HEK293T (cell line): ENCODE measurements at regions not wholly inside any gene's neighbourhood (a gene's known extent, or its start where the extent isn't known, plus 50 kb on each side); places are given as distances from the start of the nearest gene placed in this dataset.

Source experiments
- CTCF ChIA-PET: fragments of 350-600 bp; formaldehyde crosslinking; extraction: SDS; loops from one replicate; lab custom pipeline; 2021; ENCODE audit warnings: antibody characterized with exemption, inconsistent platforms; lab: Yijun Ruan, JAX
- POLR2A ChIA-PET: fragments of 350-600 bp; formaldehyde crosslinking; extraction: SDS; loops from one replicate; lab custom pipeline; 2020; ENCODE audit warnings: antibody characterized with exemption, inconsistent platforms; lab: Yijun Ruan, JAX
- DNase-seq: peaks from one replicate; pipeline ENCODE4 v3.0.0; 2012; ENCODE audit warnings: mixed read lengths; ENCODE audit errors: extremely low spot score
- ARNT ChIP-seq: fragments of 450-650 bp; IDR thresholded peaks from 2 replicates; pipeline ENCODE4 v1.6.1; 2017; ENCODE audit warnings: mild to moderate bottlenecking
- BHLHE40 ChIP-seq: fragments of 450-650 bp; IDR thresholded peaks from 2 replicates; pipeline ENCODE4 v1.6.1; 2016; ENCODE audit warnings: mild to moderate bottlenecking, moderate library complexity, borderline replicate concordance
- CTBP1 ChIP-seq: fragments of 450-650 bp; IDR thresholded peaks from 2 replicates; pipeline ENCODE4 v1.6.1; 2016; ENCODE audit warnings: borderline replicate concordance
- ELF4 ChIP-seq: fragments of 450-650 bp; IDR thresholded peaks from 2 replicates; pipeline ENCODE4 v1.6.1; 2017; ENCODE audit warnings: antibody characterized with exemption
- FOXA1 ChIP-seq: fragments of 450-650 bp; IDR thresholded peaks from 2 replicates; pipeline ENCODE4 v1.6.1; 2016; ENCODE audit warnings: mild to moderate bottlenecking
- FOXK2 ChIP-seq: fragments of 450-650 bp; IDR thresholded peaks from 2 replicates; pipeline ENCODE4 v1.6.1; 2016; ENCODE audit warnings: mild to moderate bottlenecking
- FOXM1 ChIP-seq: fragments of 450-650 bp; IDR thresholded peaks from 2 replicates; pipeline ENCODE4 v1.6.1; 2017; ENCODE audit warnings: mild to moderate bottlenecking, borderline replicate concordance
- HDGF ChIP-seq: fragments of 450-650 bp; IDR thresholded peaks from 2 replicates; pipeline ENCODE4 v1.6.1; 2017; ENCODE audit warnings: antibody characterized with exemption, borderline replicate concordance
- L3MBTL2 ChIP-seq: fragments of 450-650 bp; conservative IDR thresholded peaks from 2 replicates; pipeline ENCODE4 v1.6.1; 2016; ENCODE audit warnings: mild to moderate bottlenecking
- LEF1 ChIP-seq: fragments of 450-650 bp; IDR thresholded peaks from 2 replicates; pipeline ENCODE4 v1.6.1; 2017; ENCODE audit warnings: mild to moderate bottlenecking, borderline replicate concordance
- NFRKB ChIP-seq: fragments of 450-650 bp; IDR thresholded peaks from 2 replicates; pipeline ENCODE4 v1.6.1; 2016; ENCODE audit warnings: mild to moderate bottlenecking, moderate library complexity
- SP1 ChIP-seq: fragments of 450-650 bp; IDR thresholded peaks from 2 replicates; pipeline ENCODE4 v1.6.1; 2017
- SUZ12 ChIP-seq: fragments of 450-650 bp; IDR thresholded peaks from 2 replicates; pipeline ENCODE4 v1.6.1; 2016; ENCODE audit warnings: mild to moderate bottlenecking
- TARDBP ChIP-seq: fragments of 450-650 bp; IDR thresholded peaks from 2 replicates; pipeline ENCODE4 v1.6.1; 2016
- ZNF384 ChIP-seq: fragments of 450-650 bp; IDR thresholded peaks from 2 replicates; pipeline ENCODE4 v1.6.1; 2016
- TF ChIP-seq, protein P1 (sequence below): fragments of 450-650 bp; IDR thresholded peaks from 2 replicates; pipeline ENCODE4 v1.6.1; 2016

DNA sequence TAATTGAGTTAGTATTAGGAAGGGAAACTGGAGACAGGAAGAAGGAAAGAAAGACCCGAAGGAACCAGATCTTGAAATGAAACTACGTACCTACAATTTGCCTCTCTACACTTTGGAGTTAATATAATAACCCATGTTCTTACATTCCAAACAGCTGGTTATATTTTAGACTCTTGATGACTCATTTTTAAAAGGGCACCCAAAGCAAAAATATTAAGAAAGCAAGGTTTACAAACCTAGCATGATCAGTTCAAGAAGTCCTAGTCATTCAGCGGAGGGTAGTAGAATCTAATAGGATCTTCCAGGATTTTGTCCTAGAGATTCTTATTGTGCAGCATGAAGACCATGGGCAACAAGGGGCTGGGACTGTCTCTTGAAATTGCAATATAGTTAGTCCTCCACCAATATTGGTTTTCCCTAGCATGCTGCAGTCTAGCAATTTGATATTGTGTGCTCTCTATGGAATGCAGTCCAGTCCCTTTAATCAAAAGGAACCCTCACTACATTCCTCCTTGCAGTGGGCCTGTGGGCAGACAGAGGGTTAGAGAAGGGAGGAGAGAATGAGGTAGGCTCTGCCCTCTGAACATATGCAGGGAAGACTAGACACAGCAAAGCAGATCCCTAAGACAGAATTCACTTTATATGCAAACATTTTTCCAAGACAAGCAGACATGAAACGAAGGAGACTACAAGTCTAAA is 230.3 kb downstream of the INHBA start:
- POLR2A ChIA-PET: no interaction called here
- CTCF ChIA-PET: no interaction called here
- DNase-seq: no peak
- TF ChIP-seq, protein P1, sequence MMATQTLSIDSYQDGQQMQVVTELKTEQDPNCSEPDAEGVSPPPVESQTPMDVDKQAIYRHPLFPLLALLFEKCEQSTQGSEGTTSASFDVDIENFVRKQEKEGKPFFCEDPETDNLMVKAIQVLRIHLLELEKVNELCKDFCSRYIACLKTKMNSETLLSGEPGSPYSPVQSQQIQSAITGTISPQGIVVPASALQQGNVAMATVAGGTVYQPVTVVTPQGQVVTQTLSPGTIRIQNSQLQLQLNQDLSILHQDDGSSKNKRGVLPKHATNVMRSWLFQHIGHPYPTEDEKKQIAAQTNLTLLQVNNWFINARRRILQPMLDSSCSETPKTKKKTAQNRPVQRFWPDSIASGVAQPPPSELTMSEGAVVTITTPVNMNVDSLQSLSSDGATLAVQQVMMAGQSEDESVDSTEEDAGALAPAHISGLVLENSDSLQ: no peak
- TF ChIP-seq ELF4: no peak
- TF ChIP-seq FOXM1: no peak
- TF ChIP-seq ZNF384: no peak
- TF ChIP-seq HDGF: no peak
- TF ChIP-seq TARDBP: no peak
- TF ChIP-seq SUZ12: no peak
- no peak for TF ChIP-seq ARNT

- ChIA-PET CTCF (no interaction called here), POLR2A (no interaction called here)
- TF ChIP-seq ZNF384 (no peak), L3MBTL2 (no peak), HDGF (no peak), FOXA1 (no peak), FOXM1 (no peak), ARNT (no peak), NFRKB (no peak)
- DNase-seq: no peak
These were observed 232.8 kb downstream of the INHBA start for GRCh38 chr7:41470081-41470480.

- TF ChIP-seq HDGF: no peak
- ChIA-PET CTCF (no interaction called here), POLR2A (no interaction called here)
These were observed 235.3 kb downstream of the INHBA start for GRCh38 chr7:41467596-41467995.

DNA sequence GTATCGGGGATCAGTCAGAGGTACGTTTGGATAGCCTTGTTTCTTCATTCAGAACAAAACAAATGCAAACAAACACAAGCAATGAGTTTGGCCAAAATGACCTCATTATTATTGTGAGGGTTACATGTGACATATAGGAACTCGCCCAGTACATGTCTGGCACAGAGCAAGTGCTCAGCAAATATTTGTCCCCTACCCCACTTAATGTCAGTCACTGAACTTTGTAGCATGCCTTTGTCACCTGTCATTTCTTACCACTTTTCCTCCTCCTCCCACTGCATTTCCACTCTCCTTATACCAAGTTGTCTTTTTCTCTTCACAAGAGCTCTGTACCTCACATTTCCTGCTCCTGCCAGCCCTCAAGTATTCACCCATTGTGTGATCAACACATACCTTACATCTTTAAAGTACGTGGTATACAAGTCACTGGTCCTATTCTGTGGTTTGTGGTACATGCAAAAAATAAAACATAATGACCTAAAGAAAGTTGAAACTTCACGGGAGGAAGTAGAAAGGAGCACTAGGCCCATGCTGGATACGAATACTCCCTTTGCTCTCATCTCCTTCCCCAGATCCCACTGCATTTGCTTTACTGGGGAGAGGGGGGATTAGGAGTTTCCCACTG is 236.0 kb downstream of the INHBA start:
- ChIA-PET CTCF (no interaction called here), POLR2A (no interaction called here)
- DNase-seq: no peak
- no peak for TF ChIP-seq LEF1
- TF ChIP-seq ARNT: no peak
- no peak for TF ChIP-seq FOXM1
- TF ChIP-seq FOXK2: no peak
- TF ChIP-seq NFRKB: no peak
- TF ChIP-seq SP1: no peak
- no peak for TF ChIP-seq HDGF
- TF ChIP-seq TARDBP: no peak
- no peak for TF ChIP-seq CTBP1
- no peak for TF ChIP-seq BHLHE40
- TF ChIP-seq ELF4: no peak
- TF ChIP-seq, protein P1: no peak
- TF ChIP-seq SUZ12: no peak
- no peak for TF ChIP-seq L3MBTL2
- no peak for TF ChIP-seq FOXA1

More at GRCh38 chr7:41467596-41467995, 235.3 kb downstream of the INHBA start:
- DNase-seq: no peak

GRCh38 chr7:41465571-41465970 is 237.3 kb downstream of the INHBA start:
- ChIA-PET CTCF (no interaction called here), POLR2A (no interaction called here)

More at GRCh38 chr7:41465571-41465970, 237.3 kb downstream of the INHBA start:
- no peak for DNase-seq
- TF ChIP-seq ELF4: no peak
- no peak for TF ChIP-seq HDGF
- no peak for TF ChIP-seq ARNT
- no peak for TF ChIP-seq BHLHE40
- TF ChIP-seq CTBP1: no peak
- no peak for TF ChIP-seq L3MBTL2
- TF ChIP-seq SP1: no peak
- TF ChIP-seq TARDBP: no peak
- no peak for TF ChIP-seq FOXM1
- no peak for TF ChIP-seq FOXK2
- TF ChIP-seq NFRKB: no peak
- TF ChIP-seq ZNF384: no peak
- no peak for TF ChIP-seq SUZ12
- TF ChIP-seq LEF1: no peak
- TF ChIP-seq, protein P1: no peak
